H9 (cell line): ENCODE measurements at regions not wholly inside any gene's neighbourhood (a gene's known extent, or its start where the extent isn't known, plus 50 kb on each side); places are given as distances from the start of the nearest gene placed in this dataset.

Experiments
- DNase-seq: peaks from one replicate; pipeline ENCODE4 v3.0.0-alpha.2; 2017
- H2AFZ ChIP-seq: one replicate; pipeline ENCODE4 v1.6.1; 2013; ENCODE audit warnings: mild to moderate bottlenecking, low read length, control low read depth, moderate library complexity
- H2AK5ac ChIP-seq: 2 replicates; pipeline ENCODE4 v1.6.1; 2013; ENCODE audit warnings: low read length, control low read depth, mixed read lengths; ENCODE audit not compliant: insufficient read length
- H2BK120ac ChIP-seq: one replicate; pipeline ENCODE4 v1.6.1; 2013; ENCODE audit warnings: low read depth, mild to moderate bottlenecking, low read length, control low read depth, inconsistent platforms; ENCODE audit not compliant: poor library complexity, severe bottlenecking
- H2BK12ac ChIP-seq: 2 replicates; pipeline ENCODE4 v1.6.1; 2013; ENCODE audit warnings: low read length, control low read depth, mixed read lengths, low read depth; ENCODE audit not compliant: insufficient read length
- H2BK15ac ChIP-seq: 2 replicates; pipeline ENCODE4 v1.6.1; 2013; ENCODE audit warnings: low read depth, low read length, control low read depth
- H2BK20ac ChIP-seq: one replicate; pipeline ENCODE4 v1.6.1; 2013; ENCODE audit warnings: low read depth, mild to moderate bottlenecking, low read length, control low read depth, inconsistent platforms; ENCODE audit not compliant: poor library complexity, severe bottlenecking
- H2BK5ac ChIP-seq: 2 replicates; pipeline ENCODE4 v1.6.1; 2013; ENCODE audit warnings: low read length, control low read depth, mixed read lengths; ENCODE audit not compliant: insufficient read length
- H3K14ac ChIP-seq: 2 replicates; pipeline ENCODE4 v1.6.1; 2013; ENCODE audit warnings: low read length, control low read depth; ENCODE audit not compliant: insufficient read depth
- H3K18ac ChIP-seq: 2 replicates; pipeline ENCODE4 v1.6.1; 2013; ENCODE audit warnings: low read depth, mild to moderate bottlenecking, mixed read lengths, low read length, control low read depth; ENCODE audit not compliant: insufficient read length
- H3K23ac ChIP-seq: 2 replicates; pipeline ENCODE4 v1.6.1; 2013; ENCODE audit warnings: low read length, control low read depth, mixed read lengths, low read depth; ENCODE audit not compliant: insufficient read length
- H3K23me2 ChIP-seq: 2 replicates; pipeline ENCODE4 v1.6.1; 2013; ENCODE audit warnings: low read depth, mild to moderate bottlenecking, mixed read lengths, low read length, control low read depth; ENCODE audit not compliant: insufficient read length, poor library complexity, severe bottlenecking
- H3K27ac ChIP-seq: 2 replicates; pipeline ENCODE4 v1.5.1; 2013; ENCODE audit warnings: low read length, control low read depth, mixed read lengths, low read depth; ENCODE audit not compliant: insufficient read length
- H3K27me3 ChIP-seq: 2 replicates; pipeline ENCODE4 v1.6.1; 2013; ENCODE audit warnings: low read length, control low read depth, inconsistent platforms; ENCODE audit not compliant: insufficient read depth
- H3K4ac ChIP-seq: 2 replicates; pipeline ENCODE4 v1.6.1; 2013; ENCODE audit warnings: low read depth, mild to moderate bottlenecking, control low read depth, inconsistent platforms, low read length, moderate library complexity
- H3K4me1 ChIP-seq: 2 replicates; pipeline ENCODE4 v1.6.1; 2013; ENCODE audit warnings: low read length, control low read depth, inconsistent platforms; ENCODE audit not compliant: insufficient read depth
- H3K4me2 ChIP-seq: 2 replicates; pipeline ENCODE4 v1.6.1; 2013; ENCODE audit warnings: low read length, control low read depth, mixed read lengths; ENCODE audit not compliant: insufficient read length, insufficient read depth
- H3K56ac ChIP-seq: 2 replicates; pipeline ENCODE4 v1.6.1; 2013; ENCODE audit warnings: low read depth, mild to moderate bottlenecking, mixed read lengths, low read length, control low read depth; ENCODE audit not compliant: insufficient read length
- H3K79me1 ChIP-seq: 2 replicates; pipeline ENCODE4 v1.6.1; 2013; ENCODE audit warnings: low read depth, mild to moderate bottlenecking, moderate library complexity, low read length, control low read depth, inconsistent platforms; ENCODE audit not compliant: insufficient read depth, poor library complexity, severe bottlenecking
- H3K79me2 ChIP-seq: 2 replicates; pipeline ENCODE4 v1.6.1; 2013; ENCODE audit warnings: low read length, control low read depth, inconsistent platforms; ENCODE audit not compliant: insufficient read depth
- H3K9ac ChIP-seq: 2 replicates; pipeline ENCODE4 v1.6.1; 2013; ENCODE audit warnings: low read length, control low read depth, mixed read lengths; ENCODE audit not compliant: insufficient read length; ENCODE audit errors: extremely low read depth
- H3K9me3 ChIP-seq: one replicate; pipeline ENCODE4 v1.6.1; 2013; ENCODE audit warnings: low read depth, low read length, inconsistent platforms; ENCODE audit not compliant: control insufficient read depth
- H3T11ph ChIP-seq: one replicate; pipeline ENCODE4 v1.6.1; 2013; ENCODE audit warnings: mild to moderate bottlenecking, low read length, control low read depth, inconsistent platforms
- H4K20me1 ChIP-seq: one replicate; pipeline ENCODE4 v1.6.1; 2013; ENCODE audit not compliant: control insufficient read depth, insufficient read length, insufficient read depth
- H4K5ac ChIP-seq: 2 replicates; pipeline ENCODE4 v1.6.1; 2013; ENCODE audit warnings: low read depth, mild to moderate bottlenecking, mixed read lengths, low read length, control low read depth; ENCODE audit not compliant: insufficient read length
- H4K8ac ChIP-seq: replicated peaks from 2 replicates; pipeline ENCODE4 v1.6.1; 2013; ENCODE audit warnings: low read length, control low read depth, mixed read lengths, low read depth; ENCODE audit not compliant: insufficient read length
- H4K91ac ChIP-seq: 2 replicates; pipeline ENCODE4 v1.6.1; 2013; ENCODE audit warnings: low read depth, mild to moderate bottlenecking, moderate library complexity, mixed read lengths, low read length, control low read depth; ENCODE audit not compliant: insufficient read length
- H3K27ac Mint-ChIP-seq, 3 experiments: 2 replicates in 2 of 3; 3 replicates in 1 of 3; pipeline ENCODE4 v1.8.0; 2020 to 2021; ENCODE audit warnings: mixed read lengths in 3 of 3, mild to moderate bottlenecking in 1 of 3, moderate library complexity in 1 of 3
- H3K27me3 Mint-ChIP-seq: 2 replicates; pipeline ENCODE4 v1.8.0; 2021; ENCODE audit warnings: low read depth, mild to moderate bottlenecking, moderate library complexity, mixed read lengths
- H3K36me3 Mint-ChIP-seq, 3 experiments: 2 replicates in 2 of 3; 3 replicates in 1 of 3; pipeline ENCODE4 v1.8.0; 2020 to 2021; ENCODE audit warnings: low read depth in 3 of 3, mixed read lengths in 3 of 3; ENCODE audit not compliant: insufficient read depth in 1 of 3
- H3K4me1 Mint-ChIP-seq, 2 experiments: 2 replicates each; pipeline ENCODE4 v1.8.0; 2020; ENCODE audit warnings: mixed read lengths in 2 of 2
- H3K4me3 Mint-ChIP-seq, 2 experiments: 2 replicates in 1 of 2; 3 replicates in 1 of 2; pipeline ENCODE4 v1.8.0; 2020 to 2021; ENCODE audit warnings: mild to moderate bottlenecking in 2 of 2, mixed read lengths in 2 of 2, moderate library complexity in 1 of 2
- H3K9me3 Mint-ChIP-seq, 2 experiments: 2 replicates in 1 of 2; 3 replicates in 1 of 2; pipeline ENCODE4 v1.8.0; 2020; ENCODE audit warnings: mild to moderate bottlenecking in 2 of 2, mixed read lengths in 2 of 2, moderate library complexity in 1 of 2
- CTCF ChIP-seq: fragments of 200-600 bp; sonication (generic); conservative IDR thresholded peaks from 3 replicates; pipeline ENCODE4 v1.8.0; 2021; ENCODE audit warnings: antibody characterized with exemption, mild to moderate bottlenecking
- WGBS: extraction: QIAGEN DNeasy Blood & Tissue Kit; methylation state at CpG from one replicate; pipeline ENCODE4 v1.1.7; 2013; ENCODE audit warnings: missing lambda C conversion rate, low lambda C conversion rate, mixed read lengths; ENCODE audit not compliant: insufficient read length; ENCODE audit errors: extremely low coverage; 5-methylcytosine and 5-hydroxymethylcytosine counted together

DNA sequence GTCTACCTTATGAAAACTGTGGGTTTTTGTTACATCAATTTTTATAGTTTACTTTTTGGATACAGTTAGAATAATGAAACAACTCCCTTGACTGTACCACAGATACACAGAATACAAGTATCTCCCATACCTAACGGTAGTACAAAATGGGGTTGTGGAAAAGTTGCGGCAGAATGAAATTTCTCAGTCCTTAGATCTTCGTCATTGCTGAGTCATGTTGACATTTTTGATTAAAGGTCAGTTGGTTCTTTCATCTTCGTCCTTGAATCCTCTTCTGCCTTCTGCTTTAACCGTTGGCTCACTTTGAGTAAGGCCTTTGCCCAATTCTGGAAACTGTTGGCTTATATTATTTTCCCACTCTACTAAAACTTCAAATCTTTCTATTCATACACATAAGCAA is 75.6 kb downstream of the TRIML1 start:
- H3K27me3 ChIP-seq, result no peaks in the 10 kb centered on the region
- H3K27ac ChIP-seq, result no peak overlapping the region
- no peak overlapping the region for H2AK5ac ChIP-seq
- H4K91ac ChIP-seq, result no peak overlapping the region
- no peaks in the 10 kb centered on the region for H3K79me2 ChIP-seq
- Mint-ChIP-seq H3K36me3 (peaks cover 0 to 6% (median 2%) of the 10 kb centered on the region in 3 experiments; a peak in 2 of 7 replicates), H3K4me1 (peaks cover 6 to 7% of the 10 kb centered on the region in 2 experiments; a peak in 3 of 4 replicates), H3K4me3 (no peak overlapping the region), H3K9me3 (no peaks in the 10 kb centered on the region; a peak in 1 of 5 replicates), H3K27ac (no peak overlapping the region), H3K27me3 (peaks cover 2% of the 10 kb centered on the region; the same call in 1 of the 2 replicates)
- H3K56ac ChIP-seq, result no peak overlapping the region
- H3T11ph ChIP-seq, result no peak overlapping the region
- H2BK12ac ChIP-seq, result no peak overlapping the region
- H2BK5ac ChIP-seq, result no peak overlapping the region
- no peaks in the 10 kb centered on the region for H3K9me3 ChIP-seq
- no peak overlapping the region for H4K8ac ChIP-seq
- no peak overlapping the region for H4K5ac ChIP-seq
- no peak for DNase-seq
- peaks cover 2% of the 10 kb centered on the region; the same call in 1 of the 2 replicates for H3K4me1 ChIP-seq
- H3K14ac ChIP-seq, result no peak overlapping the region
- H2AFZ ChIP-seq, result no peak overlapping the region
- no peaks in the 10 kb centered on the region for H4K20me1 ChIP-seq
- no peak overlapping the region for H2BK20ac ChIP-seq
- H3K4me2 ChIP-seq, result no peak overlapping the region
- no peak overlapping the region for H3K9ac ChIP-seq
- no CpG with 5 or more reads among the region's 5 CpGs for WGBS
- no peak overlapping the region for H3K4ac ChIP-seq
- no peak overlapping the region for H3K18ac ChIP-seq
- no peak overlapping the region for H2BK120ac ChIP-seq
- no peak for TF ChIP-seq CTCF
- H2BK15ac ChIP-seq, result no peak overlapping the region
- H3K23me2 ChIP-seq, result no peaks in the 10 kb centered on the region
- H3K23ac ChIP-seq, result no peak overlapping the region
- H3K79me1 ChIP-seq, result no peaks in the 10 kb centered on the region
